ENCODE measurements at regions not wholly inside any gene's neighbourhood (a gene's known extent, or its start where the extent isn't known, plus 50 kb on each side); places are given as distances from the start of the nearest gene placed in this dataset.

DNA sequence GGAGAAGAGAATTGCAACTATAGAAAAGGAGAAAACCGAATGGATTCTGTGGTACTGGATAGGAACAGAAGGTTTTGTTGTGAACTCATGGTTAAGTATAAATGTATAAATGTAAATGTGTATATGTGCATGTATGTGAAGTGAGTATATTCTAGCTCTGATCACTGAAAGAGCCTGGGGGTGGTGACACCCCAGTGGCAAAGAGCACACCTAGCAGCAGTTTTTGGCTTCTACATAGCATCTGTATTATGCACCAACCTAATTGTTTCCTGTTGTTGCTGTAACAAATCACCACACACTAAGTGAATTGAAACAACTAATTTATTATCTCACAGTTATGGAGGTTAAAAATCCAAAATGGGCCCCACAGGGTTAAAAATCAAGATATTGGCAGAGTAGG, 455.4 kb downstream of the RPS24 start:
- DNase-seq (no peak), ATAC-seq (no peak)
- intact Hi-C loops (cut with DNase I, micrococcal nuclease), result no loop called here

DNA sequence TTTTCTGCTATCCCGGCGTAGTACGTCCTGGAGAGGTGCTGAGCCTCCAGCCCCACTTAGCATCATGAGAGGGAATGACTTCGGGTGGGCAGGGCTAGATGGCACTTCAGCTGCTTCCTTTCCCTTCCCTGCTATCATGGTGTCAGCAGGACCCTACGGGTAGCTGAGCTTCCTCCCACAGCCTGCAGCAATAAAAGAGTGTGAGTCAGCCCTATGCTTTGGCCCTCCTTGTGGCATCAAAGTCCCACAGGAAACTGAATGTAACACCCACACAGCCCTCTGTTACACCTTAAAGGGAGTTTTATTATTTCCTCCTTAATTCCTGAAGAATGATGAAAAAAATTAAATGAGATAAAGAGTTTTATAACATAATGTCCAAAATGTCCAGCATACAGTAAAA, 458.1 kb downstream of the RPS24 start:
- DNase-seq, result no peak
- intact Hi-C loops (cut with DNase I, micrococcal nuclease), result no loop called here
- peak; percentile 52 for ATAC-seq

DNA sequence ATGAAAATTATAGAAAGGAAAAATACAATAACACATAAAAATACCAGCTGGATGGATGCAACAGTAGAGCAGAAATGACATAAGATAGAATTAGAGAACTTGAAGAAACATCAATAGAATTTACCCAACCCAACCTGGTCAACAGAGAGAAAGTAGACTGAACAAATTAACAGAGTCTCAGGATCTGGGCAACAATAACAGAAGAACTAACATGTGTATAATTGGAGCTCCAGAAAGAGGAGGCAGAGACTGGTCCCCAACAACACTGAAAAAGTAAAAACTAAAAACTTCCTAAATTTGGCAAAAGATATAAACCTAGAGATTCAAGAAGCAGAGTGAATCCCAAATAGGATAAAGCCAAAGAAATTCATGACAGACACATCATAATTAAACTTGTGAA, 458.8 kb downstream of the RPS24 start:
- no peak for ATAC-seq
- DNase-seq, result no peak
- intact Hi-C loops (cut with DNase I, micrococcal nuclease), result no loop called here

GRCh38 chr10:78494179-78494578, 460.5 kb downstream of the RPS24 start:
- no peak for DNase-seq
- no peak for ATAC-seq
- intact Hi-C loops (cut with DNase I, micrococcal nuclease), result no loop called here

DNA sequence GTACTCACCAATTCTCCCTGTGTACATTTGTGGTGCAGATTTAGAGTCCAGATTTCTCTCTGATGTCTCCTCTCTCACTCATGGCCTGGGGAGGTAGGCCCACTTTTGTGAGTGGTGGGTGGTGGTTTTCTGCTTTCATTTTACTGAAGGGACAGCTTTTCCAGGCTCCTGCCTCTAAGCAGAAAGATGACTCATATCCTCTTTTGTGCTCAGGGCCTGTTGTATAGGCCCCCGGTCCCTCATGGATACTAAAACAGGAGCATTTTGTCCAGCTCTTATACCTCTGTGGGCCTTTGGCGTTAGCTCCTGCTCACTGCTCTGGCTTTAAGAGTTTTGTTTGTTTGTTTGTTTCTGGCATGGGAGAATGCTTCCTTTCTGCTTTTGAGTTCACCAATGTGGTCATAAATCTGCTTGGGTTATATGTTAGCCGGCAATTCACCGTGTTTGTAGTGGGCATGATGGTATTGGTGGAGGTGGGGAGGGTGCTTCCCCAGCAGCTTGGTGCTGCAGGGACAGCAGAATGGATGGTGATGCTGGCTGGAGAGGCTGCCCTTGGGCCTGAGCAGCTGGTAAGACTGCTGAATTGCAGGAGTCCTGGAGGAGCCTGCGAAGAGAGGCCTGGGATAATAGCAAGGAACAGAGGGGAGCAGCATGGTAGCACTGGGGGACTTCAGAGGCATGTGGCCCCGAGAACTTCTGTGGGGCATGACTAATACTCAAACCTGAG, 468.7 kb downstream of the RPS24 start:
- intact Hi-C loops (cut with DNase I, micrococcal nuclease), result no loop called here
- DNase-seq (no peak), ATAC-seq (no peak)

DNA sequence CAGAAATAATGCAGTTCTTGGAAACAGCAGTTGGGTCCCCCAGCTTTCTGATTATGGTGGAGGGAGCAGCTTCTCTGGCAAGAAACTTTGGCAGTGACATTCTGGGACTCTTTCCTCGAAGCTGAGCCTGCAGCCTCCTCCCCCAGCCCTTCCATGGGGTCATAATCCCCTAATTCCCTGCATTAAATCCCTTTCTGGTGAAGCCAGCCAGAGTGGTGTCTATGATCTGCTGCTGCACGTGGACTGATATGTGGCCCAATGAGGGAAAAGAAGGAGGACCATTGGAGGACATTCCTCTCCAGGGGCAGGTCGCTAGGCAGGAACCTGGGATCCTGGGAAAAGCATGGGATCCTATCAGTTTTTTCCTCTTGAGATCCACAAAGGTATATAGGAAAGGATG, 470.5 kb downstream of the RPS24 start:
- intact Hi-C loops (cut with DNase I, micrococcal nuclease), result no loop called here
- ATAC-seq, result no peak
- DNase-seq, result no peak

- intact Hi-C loops (cut with DNase I, micrococcal nuclease), result no loop called here
- ATAC-seq, result no peak
- DNase-seq, result no peak
These were observed 472.0 kb downstream of the RPS24 start for GRCh38 chr10:78505657-78506056.

DNA sequence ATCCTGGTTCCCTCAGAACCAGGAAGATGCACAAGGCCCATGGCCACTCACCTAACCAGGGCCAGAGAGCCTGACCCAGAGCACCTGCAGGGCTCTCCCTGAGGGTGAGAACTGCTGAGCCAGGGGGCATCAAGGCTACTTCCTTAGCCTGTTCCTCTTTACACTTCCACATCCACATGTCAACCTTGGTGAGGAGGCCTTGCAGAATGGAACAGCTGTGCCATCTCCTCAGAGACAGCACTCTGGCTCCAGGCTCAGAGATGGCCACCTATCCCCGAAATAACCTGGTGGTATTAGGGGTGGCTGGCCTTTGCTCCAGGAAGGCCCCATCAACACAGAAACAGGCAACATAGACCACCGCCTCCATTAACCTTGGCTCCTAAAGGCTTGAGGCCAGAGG, 473.0 kb downstream of the RPS24 start:
- intact Hi-C loops (cut with DNase I, micrococcal nuclease), result no loop called here
- ATAC-seq, result no peak
- no peak for DNase-seq

- ATAC-seq, result no peak
- DNase-seq, result no peak
- intact Hi-C loops (cut with DNase I, micrococcal nuclease), result no loop called here
These were observed 474.0 kb downstream of the RPS24 start for GRCh38 chr10:78507510-78508160.

- ATAC-seq, result no peak
These were observed 475.5 kb downstream of the RPS24 start for GRCh38 chr10:78508955-78509748.

GRCh38 chr10:78510566-78511323, 477.1 kb downstream of the RPS24 start:
- ATAC-seq, result no peak
- intact Hi-C loops (cut with DNase I, micrococcal nuclease), result no loop called here
- no peak for DNase-seq

More at GRCh38 chr10:78508955-78509748, 475.5 kb downstream of the RPS24 start:
- intact Hi-C loops (cut with DNase I, micrococcal nuclease), result no loop called here
- DNase-seq, result no peak

- no peak for DNase-seq
- intact Hi-C loops (cut with DNase I, micrococcal nuclease), result no loop called here
- ATAC-seq, result no peak
These were observed 477.9 kb downstream of the RPS24 start for GRCh38 chr10:78511324-78512204.

DNA sequence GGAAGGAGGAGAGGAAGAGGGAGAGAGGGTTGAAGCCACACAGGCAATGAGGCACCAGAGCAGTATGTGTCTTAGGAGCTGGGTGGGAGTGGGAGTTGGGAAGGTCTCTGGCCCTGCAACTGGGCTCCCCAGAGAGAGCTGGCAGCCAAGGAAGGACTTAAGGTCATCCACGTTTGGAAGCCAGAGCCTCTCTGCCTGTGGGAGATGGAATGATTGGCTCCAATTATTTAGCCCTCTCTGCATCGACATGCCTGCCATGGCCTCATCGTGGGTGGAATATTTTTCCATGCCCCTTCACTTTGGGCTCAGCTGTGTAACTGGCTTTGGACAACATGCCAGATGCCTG, 478.5 kb downstream of the RPS24 start:
- intact Hi-C loops (cut with DNase I, micrococcal nuclease), result no loop called here
- ATAC-seq (no peak), DNase-seq (no peak)

DNA sequence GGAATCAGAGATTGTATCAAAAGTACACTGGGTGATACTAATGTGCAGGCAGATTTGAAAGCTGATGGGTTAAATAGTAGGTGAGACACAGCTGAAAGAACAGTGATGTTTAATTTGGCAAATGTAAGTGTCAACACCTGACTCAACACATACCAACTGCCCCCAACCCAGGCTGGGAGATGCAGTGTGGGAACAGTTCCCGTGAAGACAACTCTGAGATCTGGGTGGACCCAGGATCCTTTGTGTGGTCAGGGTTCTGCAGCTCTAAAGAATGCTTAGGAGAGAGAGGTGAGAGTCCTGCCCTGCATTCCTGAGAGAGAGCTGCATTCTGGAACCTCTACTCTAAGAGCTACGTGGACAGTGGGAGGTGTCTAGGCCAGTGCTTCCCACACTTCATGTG, 479.7 kb downstream of the RPS24 start:
- ATAC-seq, result no peak
- DNase-seq, result no peak
- intact Hi-C loops (cut with DNase I, micrococcal nuclease), result no loop called here

DNA sequence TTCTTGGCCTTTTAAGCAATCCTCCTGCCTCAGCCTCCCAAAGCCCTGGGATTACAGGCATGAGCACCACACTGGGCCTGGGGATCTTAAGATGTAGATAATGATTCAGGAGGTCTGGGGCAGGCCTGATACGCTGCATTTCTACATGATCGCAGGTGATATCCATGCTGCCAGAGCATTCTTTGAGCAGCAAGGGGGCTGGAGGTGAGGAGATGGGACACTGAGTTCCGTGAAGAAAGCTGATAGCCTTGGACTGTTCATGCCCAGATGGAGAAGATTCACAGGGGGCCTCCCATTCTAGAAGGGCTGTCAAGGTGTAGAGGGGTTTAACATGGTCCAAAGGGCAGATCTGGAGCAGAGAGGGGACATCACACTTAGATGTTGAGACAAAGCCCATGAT, 480.3 kb downstream of the RPS24 start:
- DNase-seq (no peak), ATAC-seq (no peak)
- intact Hi-C loops (cut with DNase I, micrococcal nuclease), result no loop called here

GRCh38 chr10:78514459-78514858, 480.8 kb downstream of the RPS24 start:
- no peak for ATAC-seq
- no peak for DNase-seq
- intact Hi-C loops (cut with DNase I, micrococcal nuclease), result no loop called here

- ATAC-seq, result no peak
- DNase-seq, result no peak
- intact Hi-C loops (cut with DNase I, micrococcal nuclease), result no loop called here
These were observed 481.6 kb downstream of the RPS24 start for GRCh38 chr10:78515038-78515872.

DNA sequence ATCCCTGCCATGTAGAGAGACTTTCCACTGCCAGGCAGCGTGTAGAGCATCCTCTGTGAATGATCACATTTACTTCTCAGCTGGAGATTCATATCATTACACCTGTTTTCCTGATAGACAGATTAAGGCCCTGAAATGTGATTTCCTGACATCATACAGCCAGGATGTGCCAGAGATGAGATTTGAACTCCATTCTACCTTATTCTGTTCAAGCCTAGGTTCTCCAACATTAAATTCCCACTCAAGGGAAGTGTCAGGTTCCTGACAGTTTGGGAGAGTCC, 482.1 kb downstream of the RPS24 start:
- ATAC-seq, result no peak
- no peak for DNase-seq
- intact Hi-C loops (cut with DNase I, micrococcal nuclease), result no loop called here
